Hepatocyte (in vitro differentiated cells): ENCODE measurements at regions not wholly inside any gene's neighbourhood (a gene's known extent, or its start where the extent isn't known, plus 50 kb on each side); places are given as distances from the start of the nearest gene placed in this dataset.

Source experiments
- DNase-seq: peaks from one replicate; pipeline ENCODE4 v3.0.0-alpha.2; 2016; ENCODE audit warnings: low spot score
- H2AFZ ChIP-seq: fragments of 200-600 bp; sonication (generic); 2 replicates; pipeline ENCODE4 v1.6.0; 2016; ENCODE audit warnings: antibody characterized with exemption, mild to moderate bottlenecking
- H3K27ac ChIP-seq: fragments of 200-600 bp; sonication (generic); 2 replicates; pipeline ENCODE4 v1.5.1; 2016; ENCODE audit warnings: mild to moderate bottlenecking
- H3K27me3 ChIP-seq: fragments of 200-600 bp; sonication (generic); 2 replicates; pipeline ENCODE4 v1.6.1; 2016
- H3K36me3 ChIP-seq: fragments of 200-600 bp; sonication (generic); replicated peaks from 2 replicates; pipeline ENCODE4 v1.5.1; 2016; ENCODE audit warnings: low read depth; ENCODE audit not compliant: insufficient read depth
- H3K4me1 ChIP-seq: fragments of 200-600 bp; sonication (generic); 2 replicates; pipeline ENCODE4 v1.5.1; 2016; ENCODE audit warnings: mild to moderate bottlenecking, moderate library complexity; ENCODE audit not compliant: insufficient read depth
- H3K4me2 ChIP-seq: fragments of 200-600 bp; sonication (generic); 2 replicates; pipeline ENCODE4 v1.6.0; 2016
- H3K4me3 ChIP-seq: fragments of 200-600 bp; sonication (generic); 2 replicates; pipeline ENCODE4 v1.5.1; 2016; ENCODE audit warnings: mild to moderate bottlenecking
- H3K79me2 ChIP-seq: fragments of 200-600 bp; sonication (generic); 2 replicates; pipeline ENCODE4 v1.6.0; 2017; ENCODE audit warnings: mild to moderate bottlenecking
- H3K9me2 ChIP-seq: fragments of 200-600 bp; sonication (generic); replicated peaks from 2 replicates; pipeline ENCODE4 v1.6.0; 2017; ENCODE audit warnings: mild to moderate bottlenecking; ENCODE audit not compliant: insufficient read depth
- H3K9me3 ChIP-seq: fragments of 200-600 bp; sonication (generic); 2 replicates; pipeline ENCODE4 v1.5.1; 2016; ENCODE audit warnings: low read depth, mild to moderate bottlenecking
- H4K20me1 ChIP-seq: fragments of 200-600 bp; sonication (generic); 2 replicates; pipeline ENCODE4 v1.6.0; 2016; ENCODE audit warnings: mild to moderate bottlenecking; ENCODE audit not compliant: insufficient read depth, poor library complexity, severe bottlenecking
- EZH2 ChIP-seq: fragments of 200-600 bp; sonication (generic); IDR thresholded peaks from 2 replicates; pipeline ENCODE4 v1.6.1; 2016; ENCODE audit warnings: antibody characterized with exemption, mild to moderate bottlenecking, borderline replicate concordance
- EZH2phosphoT487 ChIP-seq: fragments of 200-600 bp; sonication (generic); IDR thresholded peaks from one replicate; pipeline ENCODE4 v1.6.1; 2018; ENCODE audit warnings: antibody characterized with exemption, mild to moderate bottlenecking, low read depth, moderate library complexity; ENCODE audit not compliant: unreplicated experiment, severe bottlenecking
- WGBS: methylation state at CpG from one replicate; pipeline ENCODE4 v1.1.6; 2016; ENCODE audit warnings: low lambda C conversion rate; ENCODE audit errors: missing lambda C conversion rate; 5-methylcytosine and 5-hydroxymethylcytosine counted together
- TF ChIP-seq, protein P1 (sequence below): fragments of 200-600 bp; sonication (generic); IDR thresholded peaks from 2 replicates; pipeline ENCODE4 v1.5.1; 2016; ENCODE audit warnings: antibody characterized with exemption, mild to moderate bottlenecking; ENCODE audit not compliant: poor library complexity

DNA sequence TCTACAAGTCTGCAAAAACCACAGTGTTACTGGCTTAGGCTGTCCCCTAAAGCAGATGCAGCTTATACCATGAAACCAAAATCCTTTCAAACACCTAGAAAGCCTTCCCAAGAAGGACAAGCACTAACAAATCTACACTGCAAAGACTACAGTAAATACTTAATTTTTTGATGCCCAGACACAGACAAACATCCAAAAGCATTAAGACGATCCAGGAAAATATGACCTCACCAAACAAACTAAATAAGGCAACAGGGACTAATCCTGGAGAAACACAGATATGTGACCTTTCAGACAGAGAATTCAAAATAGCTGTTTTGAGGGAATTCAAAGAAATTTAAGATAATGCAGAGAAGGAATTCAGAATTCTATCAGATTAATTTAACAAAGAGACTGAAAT is 423.5 kb downstream of the COL12A1 start:
- Histone ChIP-seq H3K4me1 (no peaks in the 10 kb centered on the region), H4K20me1 (no peaks in the 10 kb centered on the region), H3K4me2 (no peak overlapping the region), H3K79me2 (no peaks in the 10 kb centered on the region), H3K36me3 (no peaks in the 10 kb centered on the region), H2AFZ (no peak overlapping the region), H3K9me3 (no peaks in the 10 kb centered on the region), H3K27ac (no peak overlapping the region), H3K4me3 (no peak overlapping the region), H3K27me3 (no peaks in the 10 kb centered on the region), H3K9me2 (no peaks in the 10 kb centered on the region)
- TF ChIP-seq EZH2phosphoT487 = no peak
- TF ChIP-seq, protein P1, sequence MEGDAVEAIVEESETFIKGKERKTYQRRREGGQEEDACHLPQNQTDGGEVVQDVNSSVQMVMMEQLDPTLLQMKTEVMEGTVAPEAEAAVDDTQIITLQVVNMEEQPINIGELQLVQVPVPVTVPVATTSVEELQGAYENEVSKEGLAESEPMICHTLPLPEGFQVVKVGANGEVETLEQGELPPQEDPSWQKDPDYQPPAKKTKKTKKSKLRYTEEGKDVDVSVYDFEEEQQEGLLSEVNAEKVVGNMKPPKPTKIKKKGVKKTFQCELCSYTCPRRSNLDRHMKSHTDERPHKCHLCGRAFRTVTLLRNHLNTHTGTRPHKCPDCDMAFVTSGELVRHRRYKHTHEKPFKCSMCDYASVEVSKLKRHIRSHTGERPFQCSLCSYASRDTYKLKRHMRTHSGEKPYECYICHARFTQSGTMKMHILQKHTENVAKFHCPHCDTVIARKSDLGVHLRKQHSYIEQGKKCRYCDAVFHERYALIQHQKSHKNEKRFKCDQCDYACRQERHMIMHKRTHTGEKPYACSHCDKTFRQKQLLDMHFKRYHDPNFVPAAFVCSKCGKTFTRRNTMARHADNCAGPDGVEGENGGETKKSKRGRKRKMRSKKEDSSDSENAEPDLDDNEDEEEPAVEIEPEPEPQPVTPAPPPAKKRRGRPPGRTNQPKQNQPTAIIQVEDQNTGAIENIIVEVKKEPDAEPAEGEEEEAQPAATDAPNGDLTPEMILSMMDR = no peak
- TF ChIP-seq EZH2 = no peak
- WGBS = 69% methylated on average over 1 of the region's 1 CpG
- DNase-seq = no peak

DNA sequence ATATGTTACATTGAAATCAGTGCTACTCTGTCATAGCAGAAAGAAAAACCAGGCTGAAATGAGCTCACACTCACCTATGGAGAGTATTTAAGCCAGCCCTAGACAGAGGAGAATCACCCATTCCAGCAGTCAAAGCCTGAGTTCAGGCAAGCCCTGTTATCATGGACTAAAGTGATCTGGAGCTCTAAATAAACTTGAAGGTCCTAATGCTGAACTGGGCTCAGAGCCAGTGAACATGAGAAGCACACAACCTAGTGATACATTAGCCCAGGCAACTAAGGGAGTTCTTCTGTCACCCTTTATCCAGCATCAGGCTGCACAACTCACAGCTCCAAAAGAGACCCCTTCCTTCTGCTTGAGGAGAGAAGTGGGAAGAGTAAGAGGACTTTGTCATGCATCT is 425.0 kb downstream of the COL12A1 start:
- H3K27ac ChIP-seq = no peak overlapping the region
- DNase-seq = peak; percentile 5

DNA sequence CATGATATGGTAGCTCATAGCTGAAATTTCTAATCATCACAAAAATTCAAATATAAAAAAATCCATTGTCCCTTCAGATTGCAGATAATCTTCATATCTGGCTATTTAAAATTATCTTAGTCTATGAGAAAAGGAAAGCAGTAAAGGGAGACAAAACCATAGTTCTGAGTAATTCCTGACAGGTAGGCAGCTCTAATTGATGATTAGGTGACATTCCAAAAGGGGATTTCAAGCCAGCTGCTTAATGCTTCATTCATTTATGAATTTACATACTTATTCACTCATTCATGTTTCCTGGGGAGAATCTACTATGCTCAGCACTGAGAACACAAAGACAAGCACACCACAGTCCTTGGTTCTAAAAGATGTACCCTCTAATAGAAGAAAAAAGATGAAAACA is 437.1 kb downstream of the COL12A1 start:
- H3K4me2 ChIP-seq = no peak overlapping the region
- no peak overlapping the region for H2AFZ ChIP-seq
- no peaks in the 10 kb centered on the region for H3K9me3 ChIP-seq
- no peaks in the 10 kb centered on the region for H3K36me3 ChIP-seq
- DNase-seq = no peak
- no peaks in the 10 kb centered on the region for H3K27me3 ChIP-seq
- TF ChIP-seq, protein P1 = no peak
- TF ChIP-seq EZH2phosphoT487 = no peak
- no peak for TF ChIP-seq EZH2
- no peaks in the 10 kb centered on the region for H3K9me2 ChIP-seq
- no peaks in the 10 kb centered on the region for H3K4me1 ChIP-seq
- no peak overlapping the region for H3K27ac ChIP-seq
- H3K79me2 ChIP-seq = no peaks in the 10 kb centered on the region
- H3K4me3 ChIP-seq = no peak overlapping the region
- no peaks in the 10 kb centered on the region for H4K20me1 ChIP-seq

More for the DNA sequence above, 425.0 kb downstream of the COL12A1 start:
- Histone ChIP-seq H3K4me1 (no peaks in the 10 kb centered on the region), H3K4me3 (no peak overlapping the region), H3K9me3 (no peaks in the 10 kb centered on the region), H3K36me3 (no peaks in the 10 kb centered on the region), H3K27me3 (no peaks in the 10 kb centered on the region), H3K79me2 (no peaks in the 10 kb centered on the region), H4K20me1 (no peaks in the 10 kb centered on the region), H3K9me2 (no peaks in the 10 kb centered on the region), H3K4me2 (no peak overlapping the region), H2AFZ (no peak overlapping the region)
- no peak for TF ChIP-seq EZH2
- TF ChIP-seq, protein P1 = no peak
- TF ChIP-seq EZH2phosphoT487 = no peak

DNA sequence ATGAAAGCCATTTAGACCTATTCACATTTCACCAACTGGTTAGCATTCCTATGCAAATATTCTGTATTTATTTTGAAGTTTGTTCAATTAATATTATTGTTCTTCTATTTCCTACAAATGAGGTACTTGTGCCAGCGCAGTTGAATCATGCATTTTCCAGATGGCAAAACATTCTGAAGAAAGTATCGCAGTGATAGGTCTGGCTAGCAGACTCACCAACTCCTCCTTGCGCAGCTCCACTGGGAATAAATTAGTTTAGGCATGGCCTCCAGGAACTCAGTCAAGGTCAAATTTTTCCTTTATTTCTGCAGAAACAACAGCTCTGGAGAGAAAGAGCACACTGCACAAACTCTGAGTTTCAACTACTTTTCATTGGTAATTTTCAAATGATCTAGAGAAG is 437.7 kb downstream of the COL12A1 start:
- Histone ChIP-seq H3K4me2 (no peak overlapping the region), H3K36me3 (no peaks in the 10 kb centered on the region), H4K20me1 (no peaks in the 10 kb centered on the region), H3K9me2 (no peaks in the 10 kb centered on the region), H3K9me3 (no peaks in the 10 kb centered on the region), H3K27ac (no peak overlapping the region), H3K4me3 (no peak overlapping the region), H3K4me1 (no peaks in the 10 kb centered on the region), H2AFZ (no peak overlapping the region), H3K27me3 (no peaks in the 10 kb centered on the region), H3K79me2 (no peaks in the 10 kb centered on the region)
- 93% methylated on average over 3 of the region's 3 CpGs for WGBS
- no peak for DNase-seq
- no peak for TF ChIP-seq EZH2phosphoT487
- TF ChIP-seq, protein P1 = no peak
- TF ChIP-seq EZH2 = no peak
